OCI-LY1 (cell line): ENCODE measurements at regions not wholly inside any gene's neighbourhood (a gene's known extent, or its start where the extent isn't known, plus 50 kb on each side); places are given as distances from the start of the nearest gene placed in this dataset.

ENCODE experiments used
- H2AFZ ChIP-seq: fragments of 200-600 bp; sonication (generic), shearing (Covaris generic); 2 replicates; pipeline ENCODE4 v1.6.0; 2014; ENCODE audit warnings: antibody characterized with exemption, mild to moderate bottlenecking, low read length
- H3F3A ChIP-seq: fragments of 200-600 bp; sonication (generic), shearing (Covaris generic); 2 replicates; pipeline ENCODE4 v1.6.0; 2014; ENCODE audit warnings: mild to moderate bottlenecking, antibody characterized with exemption, low read length, moderate library complexity; ENCODE audit not compliant: insufficient read depth
- H3K27ac ChIP-seq: fragments of 200-600 bp; sonication (generic); 2 replicates; pipeline ENCODE4 v1.5.1; 2014; ENCODE audit warnings: low read length, mixed run types, mild to moderate bottlenecking, low read depth; ENCODE audit not compliant: poor library complexity, severe bottlenecking
- H3K27me3 ChIP-seq: fragments of 200-600 bp; sonication (generic); 2 replicates; pipeline ENCODE4 v1.6.0; 2014; ENCODE audit warnings: antibody characterized with exemption, mild to moderate bottlenecking, low read length, moderate library complexity; ENCODE audit not compliant: insufficient read depth
- H3K36me3 ChIP-seq: fragments of 200-600 bp; sonication (generic); 2 replicates; pipeline ENCODE4 v1.6.1; 2014; ENCODE audit warnings: mild to moderate bottlenecking, antibody characterized with exemption, low read length, moderate library complexity, mixed read lengths; ENCODE audit not compliant: insufficient read depth
- H3K4me1 ChIP-seq: fragments of 200-600 bp; sonication (generic); 2 replicates; pipeline ENCODE4 v1.5.1; 2014; ENCODE audit warnings: mild to moderate bottlenecking, low read length, moderate library complexity; ENCODE audit not compliant: insufficient read depth, severe bottlenecking
- H3K4me2 ChIP-seq: fragments of 200-600 bp; sonication (generic), shearing (Covaris generic); 2 replicates; pipeline ENCODE4 v1.6.1; 2014; ENCODE audit warnings: low read length
- H3K4me3 ChIP-seq: fragments of 200-600 bp; sonication (generic); 2 replicates; pipeline ENCODE4 v1.5.1; 2014; ENCODE audit warnings: low read length, low read depth, mild to moderate bottlenecking, mixed read lengths; ENCODE audit not compliant: poor library complexity, severe bottlenecking
- H3K79me2 ChIP-seq: fragments of 200-600 bp; shearing (Covaris generic); 2 replicates; pipeline ENCODE4 v1.6.1; 2016; ENCODE audit warnings: mixed run types, low read length, mixed read lengths; ENCODE audit not compliant: insufficient read depth
- H3K9ac ChIP-seq: fragments of 200-600 bp; sonication (generic), shearing (Covaris generic); 2 replicates; pipeline ENCODE4 v1.6.1; 2014; ENCODE audit warnings: mild to moderate bottlenecking, low read length, mixed read lengths
- H3K9me2 ChIP-seq: fragments of 200-600 bp; sonication (generic), shearing (Covaris generic); 2 replicates; pipeline ENCODE4 v1.6.1; 2014; ENCODE audit warnings: low read depth, mild to moderate bottlenecking, low read length, mixed read lengths
- H3K9me3 ChIP-seq: fragments of 200-600 bp; shearing (Covaris generic); 2 replicates; pipeline ENCODE4 v1.6.1; 2014; ENCODE audit warnings: low read length, mixed read lengths
- H4K20me1 ChIP-seq: fragments of 200-600 bp; sonication (generic), shearing (Covaris generic); 2 replicates; pipeline ENCODE4 v1.6.0; 2016; ENCODE audit warnings: mild to moderate bottlenecking, low read length; ENCODE audit not compliant: insufficient read depth
- CTCF ChIP-seq: fragments of 200-600 bp; sonication (generic), shearing (Covaris generic); IDR thresholded peaks from 2 replicates; pipeline ENCODE4 v1.5.1; 2017; ENCODE audit warnings: mild to moderate bottlenecking, antibody characterized with exemption, low read length, moderate library complexity, mixed read lengths
- EZH2 ChIP-seq: fragments of 200-600 bp; sonication (generic), shearing (Covaris generic); IDR thresholded peaks from 2 replicates; pipeline ENCODE4 v1.8.0; 2017; ENCODE audit warnings: borderline replicate concordance, mixed run types, mild to moderate bottlenecking, antibody characterized with exemption, low read length, moderate library complexity, mixed read lengths

GRCh38 chr18:30403278-30403677 lies 639.3 kb downstream of the DSC3 start:
- TF ChIP-seq CTCF = no peak
- TF ChIP-seq EZH2 = no peak
- Histone ChIP-seq H2AFZ (no peak overlapping the region), H3K79me2 (no peaks in the 10 kb centered on the region), H3K27me3 (no peaks in the 10 kb centered on the region), H3K27ac (no peak overlapping the region), H3K9me3 (no peaks in the 10 kb centered on the region), H4K20me1 (no peaks in the 10 kb centered on the region), H3K4me3 (no peak overlapping the region), H3K4me1 (no peaks in the 10 kb centered on the region), H3K36me3 (no peaks in the 10 kb centered on the region), H3K9me2 (no peaks in the 10 kb centered on the region), H3K9ac (no peak overlapping the region), H3F3A (no peaks in the 10 kb centered on the region), H3K4me2 (no peak overlapping the region)

DNA sequence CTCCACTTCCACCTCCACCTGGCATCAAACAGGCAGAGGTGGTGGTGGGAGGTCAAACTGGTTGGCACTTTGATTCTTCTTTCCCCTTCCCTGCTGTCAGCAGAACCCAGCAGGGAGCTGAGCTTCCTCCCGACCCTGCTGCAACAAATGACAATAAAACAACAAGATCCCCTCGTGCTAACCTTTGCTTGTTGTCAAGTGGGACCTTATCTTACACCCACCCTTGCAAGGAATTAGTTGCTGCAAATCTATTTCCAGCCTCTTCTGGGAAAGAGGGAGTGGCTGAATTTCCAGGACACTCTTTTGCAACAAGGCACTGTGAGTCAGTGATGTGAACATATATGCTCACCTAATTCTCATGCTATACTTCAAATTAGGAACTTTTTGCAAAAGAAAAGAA lies 655.1 kb downstream of the DSC3 start:
- Histone ChIP-seq H3K27me3 (no peaks in the 10 kb centered on the region), H3K9me3 (no peaks in the 10 kb centered on the region), H4K20me1 (no peaks in the 10 kb centered on the region), H3K27ac (no peak overlapping the region), H3K9ac (no peak overlapping the region), H3K4me1 (no peaks in the 10 kb centered on the region), H3K79me2 (no peaks in the 10 kb centered on the region), H2AFZ (no peak overlapping the region), H3F3A (no peaks in the 10 kb centered on the region), H3K4me2 (no peak overlapping the region), H3K4me3 (no peak overlapping the region), H3K9me2 (no peaks in the 10 kb centered on the region), H3K36me3 (no peaks in the 10 kb centered on the region)
- TF ChIP-seq CTCF = no peak

DNA sequence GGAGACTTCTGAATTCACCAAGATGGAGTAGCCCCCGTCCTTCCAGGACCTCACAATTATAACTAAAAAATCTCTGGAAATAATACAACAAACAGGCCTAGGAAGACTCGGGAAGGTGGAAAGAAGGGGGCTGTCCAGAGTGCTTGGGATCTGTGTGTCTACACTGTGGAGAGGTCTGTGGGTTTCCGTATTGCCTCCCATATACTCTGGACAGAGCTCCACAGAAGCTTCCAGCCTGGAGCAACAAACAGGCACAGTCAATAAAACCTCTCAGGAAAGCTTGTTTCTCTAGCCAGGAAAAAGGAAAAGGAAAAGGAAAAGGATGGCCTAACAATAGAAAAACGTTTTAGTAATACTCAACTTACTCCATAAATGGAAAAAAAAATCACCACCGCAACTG lies 655.9 kb downstream of the DSC3 start:
- Histone ChIP-seq H3K4me2 (no peak overlapping the region), H3F3A (no peaks in the 10 kb centered on the region), H4K20me1 (no peaks in the 10 kb centered on the region), H3K4me1 (no peaks in the 10 kb centered on the region), H3K9me3 (no peaks in the 10 kb centered on the region), H3K27me3 (no peaks in the 10 kb centered on the region), H3K9me2 (no peaks in the 10 kb centered on the region), H3K4me3 (no peak overlapping the region), H2AFZ (no peak overlapping the region), H3K27ac (no peak overlapping the region), H3K9ac (no peak overlapping the region), H3K36me3 (no peaks in the 10 kb centered on the region), H3K79me2 (no peaks in the 10 kb centered on the region)
- TF ChIP-seq EZH2 (no peak), CTCF (no peak)
